ENCODE measurements at regions not wholly inside any gene's neighbourhood (a gene's known extent, or its start where the extent isn't known, plus 50 kb on each side); places are given as distances from the start of the nearest gene placed in this dataset.

GRCh38 chr1:48069662-48070395 is 72.6 kb upstream of the TRABD2B start:
- TF ChIP-seq CTCF (conservative IDR thresholded peaks at IDR 0.05 in 1 of 2, IDR thresholded peaks at IDR 0.05 in 1 of 2; ENCODE audit: extremely low read depth in 1 of 2, insufficient read depth in 1 of 2, low read depth in 1 of 2, low read length in 2 of 2): no peak
- TF ChIP-seq EZH2 (IDR thresholded peaks at IDR 0.05; ENCODE audit: borderline replicate concordance, low read length): no peak
